Muscle of leg (tissue), 3 donors: ENCODE measurements at regions not wholly inside any gene's neighbourhood (a gene's known extent, or its start where the extent isn't known, plus 50 kb on each side); places are given as distances from the start of the nearest gene placed in this dataset.

Experiments used
- DNase-seq: peaks from one replicate; pipeline ENCODE4 v3.0.0; 2013
- H3K27ac ChIP-seq: one replicate; pipeline ENCODE4 v1.5.1; 2013; ENCODE audit warnings: mild to moderate bottlenecking, low read length, control low read depth
- H3K27me3 ChIP-seq: one replicate; pipeline ENCODE4 v1.6.1; 2013; ENCODE audit warnings: low read length; ENCODE audit not compliant: control insufficient read depth, insufficient read depth
- H3K36me3 ChIP-seq: one replicate; pipeline ENCODE4 v1.6.1; 2013; ENCODE audit warnings: low read length; ENCODE audit not compliant: control insufficient read depth, insufficient read depth
- H3K4me1 ChIP-seq: one replicate; pipeline ENCODE4 v1.6.1; 2013; ENCODE audit warnings: low read length; ENCODE audit not compliant: control insufficient read depth, insufficient read depth
- H3K4me3 ChIP-seq: one replicate; pipeline ENCODE4 v1.5.1; 2013; ENCODE audit warnings: low read length, control low read depth
- H3K9me3 ChIP-seq: replicated peaks from 2 replicates; pipeline ENCODE4 v1.6.1; 2013; ENCODE audit warnings: low read depth, low read length; ENCODE audit not compliant: control insufficient read depth
- WGBS: methylation state at CpG from one replicate; pipeline ENCODE4 v1.1.5; 2013; ENCODE audit warnings: missing lambda C conversion rate; ENCODE audit not compliant: insufficient coverage; 5-methylcytosine and 5-hydroxymethylcytosine counted together

GRCh38 chr21:41071258-41072171 is 96.4 kb upstream of the BACE2 start:
- WGBS, result 9% methylated on average over 7 of the region's 11 CpGs
- peaks cover 19% of the 10 kb centered on the region for H3K4me1 ChIP-seq
- no peaks in the 10 kb centered on the region for H3K9me3 ChIP-seq
- H3K4me3 ChIP-seq, result no peak overlapping the region
- peak; percentile 79 for DNase-seq
- peaks cover 4% of the 10 kb centered on the region for H3K27me3 ChIP-seq
- H3K27ac ChIP-seq, result peak overlapping the region; percentile 76
- H3K36me3 ChIP-seq, result no peaks in the 10 kb centered on the region

GRCh38 chr21:41073558-41073957 is 94.4 kb upstream of the BACE2 start:
- H3K27me3 ChIP-seq, result peaks cover 3% of the 10 kb centered on the region
- no CpG with 5 or more reads among the region's 8 CpGs for WGBS
- peaks cover 14% of the 10 kb centered on the region for H3K4me1 ChIP-seq
- H3K27ac ChIP-seq, result peak overlapping the region; percentile 35
- no peak overlapping the region for H3K4me3 ChIP-seq
- H3K36me3 ChIP-seq, result no peaks in the 10 kb centered on the region
- peak; percentile 77 for DNase-seq
- H3K9me3 ChIP-seq, result no peaks in the 10 kb centered on the region

- peaks cover 10% of the 10 kb centered on the region for H3K4me1 ChIP-seq
- no peak overlapping the region for H3K4me3 ChIP-seq
- no peaks in the 10 kb centered on the region for H3K27me3 ChIP-seq
- 81% methylated on average over 9 of the region's 11 CpGs for WGBS
- no peaks in the 10 kb centered on the region for H3K36me3 ChIP-seq
- DNase-seq, result no peak
- no peaks in the 10 kb centered on the region for H3K9me3 ChIP-seq
- H3K27ac ChIP-seq, result no peak overlapping the region
These were observed 93.4 kb upstream of the BACE2 start for GRCh38 chr21:41074396-41075184.

- Histone ChIP-seq H3K4me1 (peaks cover 7% of the 10 kb centered on the region), H3K36me3 (no peaks in the 10 kb centered on the region), H3K27me3 (no peaks in the 10 kb centered on the region), H3K9me3 (no peaks in the 10 kb centered on the region), H3K27ac (no peak overlapping the region), H3K4me3 (no peak overlapping the region)
- WGBS, result 92% methylated on average over 15 of the region's 18 CpGs
- no peak for DNase-seq
These were observed 92.3 kb upstream of the BACE2 start for GRCh38 chr21:41075656-41076055.

- no peaks in the 10 kb centered on the region for H3K9me3 ChIP-seq
- H3K27me3 ChIP-seq, result no peaks in the 10 kb centered on the region
- no peak for DNase-seq
- no peaks in the 10 kb centered on the region for H3K36me3 ChIP-seq
- H3K4me3 ChIP-seq, result no peak overlapping the region
- WGBS, result 92% methylated on average over 16 of the region's 16 CpGs
- H3K27ac ChIP-seq, result no peak overlapping the region
- H3K4me1 ChIP-seq, result peaks cover 3% of the 10 kb centered on the region
These were observed 91.9 kb upstream of the BACE2 start for GRCh38 chr21:41076064-41076463.

- no peak overlapping the region for H3K4me3 ChIP-seq
- no CpG with 5 or more reads among the region's 1 CpG for WGBS
- no peaks in the 10 kb centered on the region for H3K27me3 ChIP-seq
- H3K36me3 ChIP-seq, result no peaks in the 10 kb centered on the region
- H3K9me3 ChIP-seq, result no peaks in the 10 kb centered on the region
- no peak for DNase-seq
- H3K27ac ChIP-seq, result no peak overlapping the region
- H3K4me1 ChIP-seq, result no peaks in the 10 kb centered on the region
These were observed 88.8 kb upstream of the BACE2 start for GRCh38 chr21:41079159-41079558.

- no peaks in the 10 kb centered on the region for H3K9me3 ChIP-seq
- H3K36me3 ChIP-seq, result no peaks in the 10 kb centered on the region
- H3K27ac ChIP-seq, result no peak overlapping the region
- no peaks in the 10 kb centered on the region for H3K27me3 ChIP-seq
- DNase-seq, result no peak
- no peaks in the 10 kb centered on the region for H3K4me1 ChIP-seq
- WGBS, result 85% methylated on average over 2 of the region's 3 CpGs
- no peak overlapping the region for H3K4me3 ChIP-seq
These were observed 87.4 kb upstream of the BACE2 start for GRCh38 chr21:41080485-41081121.

GRCh38 chr21:41086569-41086968 is 81.4 kb upstream of the BACE2 start:
- no peak overlapping the region for H3K4me3 ChIP-seq
- H3K27ac ChIP-seq, result no peak overlapping the region
- no peaks in the 10 kb centered on the region for H3K9me3 ChIP-seq
- peaks cover 17% of the 10 kb centered on the region for H3K4me1 ChIP-seq
- H3K27me3 ChIP-seq, result no peaks in the 10 kb centered on the region
- H3K36me3 ChIP-seq, result no peaks in the 10 kb centered on the region
- DNase-seq, result peak; percentile 76
- no CpG with 5 or more reads among the region's 5 CpGs for WGBS

GRCh38 chr21:41090981-41091380 is 77.0 kb upstream of the BACE2 start:
- Histone ChIP-seq H3K9me3 (no peaks in the 10 kb centered on the region), H3K4me3 (no peak overlapping the region), H3K27me3 (no peaks in the 10 kb centered on the region), H3K27ac (peak overlapping the region; percentile 37), H3K36me3 (no peaks in the 10 kb centered on the region), H3K4me1 (peaks cover 22% of the 10 kb centered on the region)
- DNase-seq, result peak; percentile 60
- WGBS, result 73% methylated on average over 4 of the region's 6 CpGs

GRCh38 chr21:41091616-41092015 is 76.3 kb upstream of the BACE2 start:
- peaks cover 21% of the 10 kb centered on the region for H3K4me1 ChIP-seq
- no peaks in the 10 kb centered on the region for H3K27me3 ChIP-seq
- no CpG with 5 or more reads among the region's 2 CpGs for WGBS
- no peaks in the 10 kb centered on the region for H3K9me3 ChIP-seq
- no peak overlapping the region for H3K4me3 ChIP-seq
- peak overlapping the region; percentile 68 for H3K27ac ChIP-seq
- DNase-seq, result peak; percentile 74
- H3K36me3 ChIP-seq, result no peaks in the 10 kb centered on the region
